GM18870 (cell line): ENCODE measurements at regions not wholly inside any gene's neighbourhood (a gene's known extent, or its start where the extent isn't known, plus 50 kb on each side); places are given as distances from the start of the nearest gene placed in this dataset.

Experiments used
- ATAC-seq: cut with Tn5 transposase; IDR thresholded peaks from one replicate; pipeline ENCODE4 v1.9.1; 2021; ENCODE audit warnings: moderate library complexity; ENCODE audit not compliant: unreplicated experiment

GRCh38 chr4:111982089-111982488 lies 163.2 kb upstream of the FAM241A start:
- no peak for ATAC-seq

GRCh38 chr4:111984169-111984819 lies 161.0 kb upstream of the FAM241A start:
- no peak for ATAC-seq

GRCh38 chr4:111985426-111985825 lies 159.8 kb upstream of the FAM241A start:
- no peak for ATAC-seq

- ATAC-seq: no peak
Observed at GRCh38 chr4:111986095-111986494, 159.2 kb upstream of the FAM241A start.

GRCh38 chr4:111988514-111988913 lies 156.7 kb upstream of the FAM241A start:
- ATAC-seq: no peak

GRCh38 chr4:111989817-111990216 lies 155.4 kb upstream of the FAM241A start:
- ATAC-seq: no peak

- ATAC-seq: peak; percentile 90
Observed at GRCh38 chr4:111991163-111991562, 154.1 kb upstream of the FAM241A start.

- ATAC-seq: peak; percentile 31
Observed at GRCh38 chr4:111991797-111992196, 153.5 kb upstream of the FAM241A start.

- no peak for ATAC-seq
Observed at GRCh38 chr4:111992351-111993168, 152.7 kb upstream of the FAM241A start.

- ATAC-seq: no peak
Observed at GRCh38 chr4:111994392-111994791, 150.9 kb upstream of the FAM241A start.

- no peak for ATAC-seq
Observed at GRCh38 chr4:111997785-111998184, 147.5 kb upstream of the FAM241A start.

GRCh38 chr4:111999801-112000200 lies 145.5 kb upstream of the FAM241A start:
- no peak for ATAC-seq

GRCh38 chr4:112001041-112001440 lies 144.2 kb upstream of the FAM241A start:
- ATAC-seq: no peak

- ATAC-seq: no peak
Observed at GRCh38 chr4:112002248-112002661, 143.0 kb upstream of the FAM241A start.

- ATAC-seq: no peak
Observed at GRCh38 chr4:112003231-112003907, 141.9 kb upstream of the FAM241A start.

- ATAC-seq: no peak
Observed at GRCh38 chr4:112005027-112005426, 140.2 kb upstream of the FAM241A start.

GRCh38 chr4:112007391-112007790 lies 137.9 kb upstream of the FAM241A start:
- ATAC-seq: no peak

- ATAC-seq: no peak
Observed at GRCh38 chr4:112015960-112016359, 129.3 kb upstream of the FAM241A start.

GRCh38 chr4:112023402-112023950 lies 121.8 kb upstream of the FAM241A start:
- ATAC-seq: no peak

GRCh38 chr4:112026058-112026457 lies 119.2 kb upstream of the FAM241A start:
- ATAC-seq: no peak

GRCh38 chr4:112029771-112030171 lies 115.5 kb upstream of the FAM241A start:
- ATAC-seq: no peak
